Loucy (cell line): ENCODE measurements at regions not wholly inside any gene's neighbourhood (a gene's known extent, or its start where the extent isn't known, plus 50 kb on each side); places are given as distances from the start of the nearest gene placed in this dataset.

Source experiments
- H2AFZ ChIP-seq: fragments of 200-600 bp; sonication (generic); 2 replicates; pipeline ENCODE4 v1.6.0; 2016; ENCODE audit warnings: antibody characterized with exemption, mild to moderate bottlenecking, low read length, moderate library complexity
- H3F3A ChIP-seq: fragments of 200-600 bp; 2 replicates; pipeline ENCODE4 v1.6.0; 2016; ENCODE audit warnings: antibody characterized with exemption, low read depth, mild to moderate bottlenecking
- H3K27me3 ChIP-seq: fragments of 200-600 bp; sonication (generic); 2 replicates; pipeline ENCODE4 v1.6.1; 2014; ENCODE audit warnings: low read length, mild to moderate bottlenecking; ENCODE audit not compliant: insufficient read depth, poor library complexity, severe bottlenecking
- H3K36me3 ChIP-seq: fragments of 200-600 bp; sonication (generic); 2 replicates; pipeline ENCODE4 v1.6.1; 2016; ENCODE audit warnings: low read length; ENCODE audit not compliant: insufficient read depth
- H3K4me1 ChIP-seq: fragments of 200-600 bp; sonication (generic); 2 replicates; pipeline ENCODE4 v1.5.1; 2014; ENCODE audit warnings: low read length, mild to moderate bottlenecking; ENCODE audit not compliant: insufficient read depth, poor library complexity, severe bottlenecking
- H3K4me2 ChIP-seq: fragments of 200-600 bp; sonication (generic); 2 replicates; pipeline ENCODE4 v1.6.0; 2014; ENCODE audit warnings: antibody characterized with exemption, low read length, low read depth, mild to moderate bottlenecking; ENCODE audit not compliant: poor library complexity, severe bottlenecking
- H3K4me3 ChIP-seq: fragments of 200-600 bp; sonication (generic); 2 replicates; pipeline ENCODE4 v1.5.1; 2014; ENCODE audit warnings: low read length, mild to moderate bottlenecking, mixed read lengths; ENCODE audit not compliant: poor library complexity, severe bottlenecking
- H3K79me2 ChIP-seq: fragments of 200-600 bp; sonication (generic); 2 replicates; pipeline ENCODE4 v1.6.1; 2014; ENCODE audit warnings: low read length; ENCODE audit not compliant: insufficient read depth
- H3K9ac ChIP-seq: fragments of 200-600 bp; sonication (generic); 2 replicates; pipeline ENCODE4 v1.6.0; 2014; ENCODE audit warnings: mild to moderate bottlenecking, low read depth, low read length, moderate library complexity; ENCODE audit not compliant: poor library complexity, severe bottlenecking
- H3K9me2 ChIP-seq: fragments of 200-600 bp; sonication (generic); replicated peaks from 2 replicates; pipeline ENCODE4 v1.6.1; 2016; ENCODE audit warnings: low read depth, low read length, mixed read lengths
- H3K9me3 ChIP-seq: fragments of 200-600 bp; sonication (generic); 2 replicates; pipeline ENCODE4 v1.6.1; 2014; ENCODE audit warnings: mild to moderate bottlenecking, antibody characterized with exemption, low read length, low read depth; ENCODE audit not compliant: insufficient read depth
- H4K20me1 ChIP-seq: fragments of 200-600 bp; sonication (generic); 2 replicates; pipeline ENCODE4 v1.6.0; 2014; ENCODE audit warnings: antibody characterized with exemption, low read length, mild to moderate bottlenecking; ENCODE audit not compliant: insufficient read depth, poor library complexity, severe bottlenecking
- EZH2phosphoT487 ChIP-seq: fragments of 200-600 bp; IDR thresholded peaks from 2 replicates; pipeline ENCODE4 v1.6.1; 2018; ENCODE audit warnings: antibody characterized with exemption, mild to moderate bottlenecking, moderate library complexity, borderline replicate concordance
- TF ChIP-seq, protein P1 (sequence below): fragments of 200-600 bp; sonication (generic); conservative IDR thresholded peaks from 2 replicates; pipeline ENCODE4 v1.5.1; 2014; ENCODE audit warnings: mild to moderate bottlenecking, antibody characterized with exemption, low read length

GRCh38 chr2:237228281-237228625 lies 142.6 kb downstream of the COPS8 start:
- H3K79me2 ChIP-seq, result no peaks in the 10 kb centered on the region
- no peaks in the 10 kb centered on the region for H3K27me3 ChIP-seq
- no peak overlapping the region for H3K4me3 ChIP-seq
- no peak overlapping the region for H3K9ac ChIP-seq
- no peaks in the 10 kb centered on the region for H3K4me1 ChIP-seq
- no peak overlapping the region for H3K4me2 ChIP-seq
- H3K9me2 ChIP-seq, result no peaks in the 10 kb centered on the region
- no peaks in the 10 kb centered on the region for H3F3A ChIP-seq
- H2AFZ ChIP-seq, result no peak overlapping the region
- no peaks in the 10 kb centered on the region for H3K9me3 ChIP-seq
- no peaks in the 10 kb centered on the region for H4K20me1 ChIP-seq
- H3K36me3 ChIP-seq, result no peaks in the 10 kb centered on the region
- TF ChIP-seq, protein P1, sequence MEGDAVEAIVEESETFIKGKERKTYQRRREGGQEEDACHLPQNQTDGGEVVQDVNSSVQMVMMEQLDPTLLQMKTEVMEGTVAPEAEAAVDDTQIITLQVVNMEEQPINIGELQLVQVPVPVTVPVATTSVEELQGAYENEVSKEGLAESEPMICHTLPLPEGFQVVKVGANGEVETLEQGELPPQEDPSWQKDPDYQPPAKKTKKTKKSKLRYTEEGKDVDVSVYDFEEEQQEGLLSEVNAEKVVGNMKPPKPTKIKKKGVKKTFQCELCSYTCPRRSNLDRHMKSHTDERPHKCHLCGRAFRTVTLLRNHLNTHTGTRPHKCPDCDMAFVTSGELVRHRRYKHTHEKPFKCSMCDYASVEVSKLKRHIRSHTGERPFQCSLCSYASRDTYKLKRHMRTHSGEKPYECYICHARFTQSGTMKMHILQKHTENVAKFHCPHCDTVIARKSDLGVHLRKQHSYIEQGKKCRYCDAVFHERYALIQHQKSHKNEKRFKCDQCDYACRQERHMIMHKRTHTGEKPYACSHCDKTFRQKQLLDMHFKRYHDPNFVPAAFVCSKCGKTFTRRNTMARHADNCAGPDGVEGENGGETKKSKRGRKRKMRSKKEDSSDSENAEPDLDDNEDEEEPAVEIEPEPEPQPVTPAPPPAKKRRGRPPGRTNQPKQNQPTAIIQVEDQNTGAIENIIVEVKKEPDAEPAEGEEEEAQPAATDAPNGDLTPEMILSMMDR, result no peak
- no peak for TF ChIP-seq EZH2phosphoT487

DNA sequence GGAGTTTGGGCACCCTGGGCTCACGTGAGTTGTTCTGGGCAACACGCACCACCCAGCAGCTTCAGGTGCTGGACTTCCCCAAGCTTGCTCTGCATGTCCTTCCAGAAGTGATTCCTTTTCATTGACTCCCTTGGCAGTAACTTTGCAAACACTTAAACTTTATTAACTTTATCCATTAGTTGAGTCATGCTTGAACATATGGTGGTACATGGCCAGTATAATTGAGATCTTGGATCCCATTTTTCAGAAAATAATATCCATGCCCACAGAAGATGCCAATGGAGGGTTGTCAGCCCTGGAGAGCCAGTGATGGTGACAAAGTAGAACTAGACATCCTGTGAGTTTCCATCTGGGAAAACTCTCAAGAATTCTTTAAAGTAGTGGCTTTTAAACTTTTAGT lies 144.2 kb downstream of the COPS8 start:
- Histone ChIP-seq H4K20me1 (no peaks in the 10 kb centered on the region), H3K36me3 (no peaks in the 10 kb centered on the region), H3K9me3 (no peaks in the 10 kb centered on the region), H3K4me3 (no peak overlapping the region), H3K4me1 (no peaks in the 10 kb centered on the region), H3K27me3 (no peaks in the 10 kb centered on the region), H3K9ac (no peak overlapping the region), H2AFZ (no peak overlapping the region), H3K4me2 (no peak overlapping the region), H3F3A (no peaks in the 10 kb centered on the region), H3K79me2 (no peaks in the 10 kb centered on the region), H3K9me2 (no peaks in the 10 kb centered on the region)
- no peak for TF ChIP-seq EZH2phosphoT487
- TF ChIP-seq, protein P1, result no peak

DNA sequence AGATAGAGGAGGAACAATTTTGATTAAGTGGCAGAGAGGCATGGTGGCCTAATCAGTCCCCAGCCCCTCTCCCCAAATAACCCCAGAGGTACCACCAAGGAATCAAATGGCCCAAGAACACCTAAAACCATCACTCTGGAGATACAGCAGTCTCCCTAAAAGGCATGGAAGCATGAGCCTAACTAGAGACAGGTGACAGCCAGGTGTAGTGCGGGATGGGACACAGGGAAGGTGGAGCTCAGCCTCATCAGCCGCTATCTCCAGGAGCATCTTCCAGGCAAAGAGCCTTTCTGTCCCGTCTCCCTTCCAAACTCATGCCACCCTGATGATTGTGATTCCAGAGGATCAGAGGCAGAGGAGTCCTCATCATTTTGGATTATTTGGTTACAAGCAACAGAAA lies 144.7 kb downstream of the COPS8 start:
- Histone ChIP-seq H3K9ac (no peak overlapping the region), H3F3A (no peaks in the 10 kb centered on the region), H3K79me2 (no peaks in the 10 kb centered on the region), H2AFZ (no peak overlapping the region), H3K27me3 (no peaks in the 10 kb centered on the region), H4K20me1 (no peaks in the 10 kb centered on the region), H3K4me1 (no peaks in the 10 kb centered on the region), H3K36me3 (no peaks in the 10 kb centered on the region), H3K9me2 (no peaks in the 10 kb centered on the region), H3K9me3 (no peaks in the 10 kb centered on the region), H3K4me2 (no peak overlapping the region), H3K4me3 (no peak overlapping the region)
- TF ChIP-seq, protein P1, result no peak
- TF ChIP-seq EZH2phosphoT487, result no peak
